GM12892 (cell line): ENCODE measurements at regions not wholly inside any gene's neighbourhood (a gene's known extent, or its start where the extent isn't known, plus 50 kb on each side); places are given as distances from the start of the nearest gene placed in this dataset.

Experiments
- POLR2A ChIP-seq: IDR thresholded peaks from 2 replicates; pipeline ENCODE4 v1.6.1; 2011; ENCODE audit warnings: low read depth, low read length, control low read depth
- POLR2AphosphoS5 ChIP-seq: IDR thresholded peaks from 2 replicates; pipeline ENCODE4 v1.6.1; 2011; ENCODE audit warnings: low read depth, low read length, control low read depth
- TAF1 ChIP-seq: IDR thresholded peaks from 2 replicates; pipeline ENCODE4 v1.6.1; 2011; ENCODE audit warnings: low read depth, mild to moderate bottlenecking, control low read depth, low read length, borderline replicate concordance

DNA sequence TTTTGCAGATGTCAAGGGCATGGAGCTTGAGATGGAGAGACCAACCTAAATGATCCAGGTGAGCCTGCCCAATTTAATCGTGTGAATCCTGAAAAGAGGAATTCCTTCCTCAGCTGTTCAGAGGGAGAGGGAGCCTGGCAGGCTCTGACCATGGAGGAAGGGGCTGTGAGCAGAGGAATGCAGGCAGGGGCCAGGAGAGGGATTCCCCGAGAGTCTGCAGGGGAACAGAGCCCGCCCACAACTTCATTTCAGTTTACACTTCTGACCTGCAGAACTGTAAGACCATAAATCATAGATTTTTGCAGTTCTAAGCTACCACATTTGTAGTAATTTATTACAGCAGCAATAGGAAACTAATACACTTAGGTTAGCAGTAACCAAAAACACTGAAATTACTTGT, 164.1 kb downstream of the TBXT start:
- TF ChIP-seq POLR2A, result no peak
- TF ChIP-seq POLR2AphosphoS5, result no peak
- TF ChIP-seq TAF1, result no peak
